Stimulated activated CD8-positive, alpha-beta memory T cell treated with anti-CD3 and anti-CD28 coated beads, Interleukin-12 subunit alpha, Interleukin-12 subunit beta, amount 100 ng/mL, for 1 hour (primary cell): ENCODE measurements at regions not wholly inside any gene's neighbourhood (a gene's known extent, or its start where the extent isn't known, plus 50 kb on each side); places are given as distances from the start of the nearest gene placed in this dataset.
"Not testable (repeated sequence)": the region's sequence is repeated elsewhere in the genome, so short reads cannot be mapped to it uniquely, and the experiment has no call there.

ENCODE experiments used
- DNase-seq: peaks from one replicate; pipeline ENCODE4 v3.0.0-alpha.2; 2020; ENCODE audit warnings: low read depth

GRCh38 chr5:152178350-152178699 is 226.8 kb downstream of the NMUR2 start:
- no peak for DNase-seq

- no peak for DNase-seq
Measured at GRCh38 chr5:152177626-152178349, 227.3 kb downstream of the NMUR2 start.

- DNase-seq = no peak
Measured at GRCh38 chr5:152171888-152172287, 233.2 kb downstream of the NMUR2 start.

- DNase-seq = no peak
Measured at GRCh38 chr5:152170350-152170749, 234.7 kb downstream of the NMUR2 start.

- no peak for DNase-seq
Measured at GRCh38 chr5:152164860-152165259, 240.2 kb upstream of the GLRA1 start.

GRCh38 chr5:152159894-152160293 is 235.2 kb upstream of the GLRA1 start:
- not testable (repeated sequence) for DNase-seq

GRCh38 chr5:152154452-152154851 is 229.8 kb upstream of the GLRA1 start:
- DNase-seq = not testable (repeated sequence)

GRCh38 chr5:152151940-152152339 is 227.3 kb upstream of the GLRA1 start:
- DNase-seq = no peak

GRCh38 chr5:152151113-152151512 is 226.5 kb upstream of the GLRA1 start:
- no peak for DNase-seq

GRCh38 chr5:152147286-152147685 is 222.6 kb upstream of the GLRA1 start:
- no peak for DNase-seq

- DNase-seq = no peak
Measured at GRCh38 chr5:152146566-152146965, 221.9 kb upstream of the GLRA1 start.

GRCh38 chr5:152144556-152144955 is 219.9 kb upstream of the GLRA1 start:
- no peak for DNase-seq

GRCh38 chr5:152144030-152144429 is 219.4 kb upstream of the GLRA1 start:
- DNase-seq = no peak

- peak; percentile 41 for DNase-seq
Measured at GRCh38 chr5:152142840-152143469, 218.3 kb upstream of the GLRA1 start.

- DNase-seq = no peak
Measured at GRCh38 chr5:152140347-152140746, 215.7 kb upstream of the GLRA1 start.

- no peak for DNase-seq
Measured at GRCh38 chr5:152137063-152137462, 212.4 kb upstream of the GLRA1 start.

- no peak for DNase-seq
Measured at GRCh38 chr5:152136321-152136720, 211.7 kb upstream of the GLRA1 start.

GRCh38 chr5:152135827-152136226 is 211.2 kb upstream of the GLRA1 start:
- DNase-seq = no peak

GRCh38 chr5:152125661-152126205 is 201.1 kb upstream of the GLRA1 start:
- no peak for DNase-seq

GRCh38 chr5:152124409-152125041 is 199.9 kb upstream of the GLRA1 start:
- no peak for DNase-seq

GRCh38 chr5:152118676-152119470 is 194.2 kb upstream of the GLRA1 start:
- DNase-seq = no peak

- no peak for DNase-seq
Measured at GRCh38 chr5:152116934-152117333, 192.3 kb upstream of the GLRA1 start.
